GM23248 (cell line): ENCODE measurements at regions not wholly inside any gene's neighbourhood (a gene's known extent, or its start where the extent isn't known, plus 50 kb on each side); places are given as distances from the start of the nearest gene placed in this dataset.

ENCODE experiments used
- EZH2 ChIP-seq: fragments of 200-600 bp; sonication (generic); IDR thresholded peaks from 2 replicates; pipeline ENCODE4 v1.6.1; 2018; ENCODE audit warnings: antibody characterized with exemption, mild to moderate bottlenecking; ENCODE audit not compliant: insufficient read depth, poor library complexity, severe bottlenecking
- EZH2phosphoT487 ChIP-seq: fragments of 200-600 bp; sonication (generic); IDR thresholded peaks from 2 replicates; pipeline ENCODE4 v1.6.1; 2018; ENCODE audit warnings: antibody characterized with exemption, moderate library complexity, mild to moderate bottlenecking, low read depth; ENCODE audit not compliant: insufficient read depth

DNA sequence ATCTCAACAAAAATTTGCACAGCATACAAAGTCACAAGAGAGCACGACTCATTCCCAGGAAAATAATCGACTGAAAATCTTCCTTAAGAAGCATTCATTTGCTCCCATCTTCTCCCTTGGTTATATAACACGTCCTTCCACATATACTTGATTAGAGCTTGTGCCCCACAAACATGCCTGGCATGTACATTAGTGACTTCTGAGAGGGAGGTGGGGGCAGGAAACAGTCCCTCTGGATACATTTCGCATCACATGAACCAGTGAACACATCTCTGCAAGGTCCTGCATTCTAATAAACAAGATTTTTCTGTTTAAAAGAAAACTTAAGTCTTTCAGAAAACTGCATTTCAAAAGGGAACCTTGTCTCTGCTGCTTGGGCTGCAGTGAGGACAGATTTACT is 54.1 kb upstream of the IGLL5 start:
- TF ChIP-seq EZH2, result no peak
- no peak for TF ChIP-seq EZH2phosphoT487
